ENCODE measurements at regions not wholly inside any gene's neighbourhood (a gene's known extent, or its start where the extent isn't known, plus 50 kb on each side); places are given as distances from the start of the nearest gene placed in this dataset.
A peak's percentile ranks its signal among the peaks of the same experiment; 100 is the strongest.

DNA sequence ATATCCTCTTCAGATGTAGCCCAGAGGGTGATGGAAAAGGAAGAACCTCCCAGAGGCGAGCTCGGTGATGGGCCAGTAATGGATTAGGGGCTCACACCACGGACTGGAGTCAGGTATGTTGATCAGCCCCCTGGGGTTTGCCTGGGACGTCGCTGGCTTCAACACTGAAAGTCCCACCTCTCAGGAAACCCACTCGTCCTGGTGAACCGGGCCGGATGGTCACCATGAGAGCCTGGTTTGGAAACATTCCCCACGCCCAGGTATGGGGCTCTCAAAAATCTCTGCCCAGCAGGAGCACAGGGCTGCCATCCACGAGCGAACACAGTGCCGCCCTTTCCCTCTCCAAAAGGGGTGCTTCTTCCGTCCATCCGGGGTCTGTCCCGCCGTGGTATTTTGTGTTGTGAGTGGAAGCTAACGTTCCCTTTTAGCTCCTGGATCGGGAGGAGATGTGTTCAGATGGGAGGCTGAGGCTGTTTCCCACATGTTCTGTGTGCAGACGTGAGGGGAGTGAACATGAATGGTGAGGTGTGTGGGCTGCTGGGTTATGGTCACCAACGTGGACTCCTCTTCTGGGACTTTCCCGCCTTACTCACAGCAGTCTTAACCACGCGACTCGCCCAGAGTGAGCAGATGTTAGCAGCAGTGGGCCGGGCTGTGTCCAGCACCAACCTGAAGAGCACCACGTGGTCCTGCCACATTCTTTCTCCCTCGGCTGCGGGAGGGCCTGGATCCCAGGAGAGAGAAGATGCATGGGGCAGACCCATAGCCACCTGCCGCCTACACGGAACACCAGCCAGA lies 139.2 kb downstream of the KIF26A start:
- Histone ChIP-seq H3K27ac (ENCODE audit: low read length) (no peak overlapping the region), H3K36me3 (ENCODE audit: control insufficient read depth, insufficient read depth, low read length) (no peaks in the 10 kb centered on the region), H3K4me3 (ENCODE audit: low read length) (no peak overlapping the region), H3K9me3 (ENCODE audit: control insufficient read depth, insufficient read depth, low read length) (no peaks in the 10 kb centered on the region), H3K4me1 (ENCODE audit: control insufficient read depth, insufficient read depth, low read length) (no peaks in the 10 kb centered on the region), H3K27me3 (ENCODE audit: control insufficient read depth, insufficient read depth, low read length) (no peaks in the 10 kb centered on the region)
- peaks cover 12 to 31% of the 10 kb centered on the region in 2 donors for H3K27me3 Mint-ChIP-seq (ENCODE audit: low read depth in 2 of 2)
- DNase-seq (peak in 1 of 2 donors; percentile 11), ATAC-seq (no peak)
- H3K9me3 Mint-ChIP-seq = no peaks in the 10 kb centered on the region
- intact Hi-C loops (cut with micrococcal nuclease) = no loop called here
- H3K4me3 Mint-ChIP-seq = no peak overlapping the region
- H3K4me1 Mint-ChIP-seq = no peaks in the 10 kb centered on the region
- no peaks in the 10 kb centered on the region for H3K36me3 Mint-ChIP-seq
- TF ChIP-seq, protein P1, sequence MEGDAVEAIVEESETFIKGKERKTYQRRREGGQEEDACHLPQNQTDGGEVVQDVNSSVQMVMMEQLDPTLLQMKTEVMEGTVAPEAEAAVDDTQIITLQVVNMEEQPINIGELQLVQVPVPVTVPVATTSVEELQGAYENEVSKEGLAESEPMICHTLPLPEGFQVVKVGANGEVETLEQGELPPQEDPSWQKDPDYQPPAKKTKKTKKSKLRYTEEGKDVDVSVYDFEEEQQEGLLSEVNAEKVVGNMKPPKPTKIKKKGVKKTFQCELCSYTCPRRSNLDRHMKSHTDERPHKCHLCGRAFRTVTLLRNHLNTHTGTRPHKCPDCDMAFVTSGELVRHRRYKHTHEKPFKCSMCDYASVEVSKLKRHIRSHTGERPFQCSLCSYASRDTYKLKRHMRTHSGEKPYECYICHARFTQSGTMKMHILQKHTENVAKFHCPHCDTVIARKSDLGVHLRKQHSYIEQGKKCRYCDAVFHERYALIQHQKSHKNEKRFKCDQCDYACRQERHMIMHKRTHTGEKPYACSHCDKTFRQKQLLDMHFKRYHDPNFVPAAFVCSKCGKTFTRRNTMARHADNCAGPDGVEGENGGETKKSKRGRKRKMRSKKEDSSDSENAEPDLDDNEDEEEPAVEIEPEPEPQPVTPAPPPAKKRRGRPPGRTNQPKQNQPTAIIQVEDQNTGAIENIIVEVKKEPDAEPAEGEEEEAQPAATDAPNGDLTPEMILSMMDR (IDR thresholded peaks at IDR 0.05) = no peak
- 82% methylated on average over 30 of the region's 30 CpGs for WGBS (ENCODE audit: insufficient coverage)
- H3K27ac Mint-ChIP-seq = no peak overlapping the region

DNA sequence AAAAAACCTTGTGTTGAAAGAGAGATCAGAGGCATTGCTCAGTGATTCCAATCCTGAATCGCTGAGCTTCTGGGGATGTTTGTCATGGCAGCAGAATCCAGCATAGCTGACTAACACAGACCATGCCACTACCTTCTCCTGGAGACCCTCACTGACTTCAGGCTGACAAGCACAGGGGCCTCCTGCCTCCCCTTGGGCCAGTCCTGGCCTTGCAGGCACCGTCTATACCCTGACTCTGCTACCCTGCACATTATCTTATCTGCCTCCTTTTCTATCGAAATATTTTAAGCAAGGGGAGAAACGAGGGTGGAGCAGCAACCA lies 139.8 kb downstream of the KIF26A start:
- H3K27ac ChIP-seq (ENCODE audit: low read length) = no peak overlapping the region
- Mint-ChIP-seq H3K36me3 (no peaks in the 10 kb centered on the region), H3K9me3 (no peaks in the 10 kb centered on the region), H3K4me3 (no peak overlapping the region), H3K27me3 (ENCODE audit: low read depth in 2 of 2) (peaks cover 12 to 31% of the 10 kb centered on the region in 2 donors), H3K27ac (no peak overlapping the region), H3K4me1 (no peaks in the 10 kb centered on the region)
- ATAC-seq (no peak), DNase-seq (no peak)
- no peaks in the 10 kb centered on the region for H3K27me3 ChIP-seq (ENCODE audit: control insufficient read depth, insufficient read depth, low read length)
- intact Hi-C loops (cut with micrococcal nuclease) = no loop called here
- H3K36me3 ChIP-seq (ENCODE audit: control insufficient read depth, insufficient read depth, low read length) = no peaks in the 10 kb centered on the region
- no peak overlapping the region for H3K4me3 ChIP-seq (ENCODE audit: low read length)
- no peaks in the 10 kb centered on the region for H3K9me3 ChIP-seq (ENCODE audit: control insufficient read depth, insufficient read depth, low read length)
- H3K4me1 ChIP-seq (ENCODE audit: control insufficient read depth, insufficient read depth, low read length) = no peaks in the 10 kb centered on the region
- TF ChIP-seq, protein P1 (IDR thresholded peaks at IDR 0.05) = no peak
- 77% methylated on average over 4 of the region's 4 CpGs for WGBS (ENCODE audit: insufficient coverage)

DNA sequence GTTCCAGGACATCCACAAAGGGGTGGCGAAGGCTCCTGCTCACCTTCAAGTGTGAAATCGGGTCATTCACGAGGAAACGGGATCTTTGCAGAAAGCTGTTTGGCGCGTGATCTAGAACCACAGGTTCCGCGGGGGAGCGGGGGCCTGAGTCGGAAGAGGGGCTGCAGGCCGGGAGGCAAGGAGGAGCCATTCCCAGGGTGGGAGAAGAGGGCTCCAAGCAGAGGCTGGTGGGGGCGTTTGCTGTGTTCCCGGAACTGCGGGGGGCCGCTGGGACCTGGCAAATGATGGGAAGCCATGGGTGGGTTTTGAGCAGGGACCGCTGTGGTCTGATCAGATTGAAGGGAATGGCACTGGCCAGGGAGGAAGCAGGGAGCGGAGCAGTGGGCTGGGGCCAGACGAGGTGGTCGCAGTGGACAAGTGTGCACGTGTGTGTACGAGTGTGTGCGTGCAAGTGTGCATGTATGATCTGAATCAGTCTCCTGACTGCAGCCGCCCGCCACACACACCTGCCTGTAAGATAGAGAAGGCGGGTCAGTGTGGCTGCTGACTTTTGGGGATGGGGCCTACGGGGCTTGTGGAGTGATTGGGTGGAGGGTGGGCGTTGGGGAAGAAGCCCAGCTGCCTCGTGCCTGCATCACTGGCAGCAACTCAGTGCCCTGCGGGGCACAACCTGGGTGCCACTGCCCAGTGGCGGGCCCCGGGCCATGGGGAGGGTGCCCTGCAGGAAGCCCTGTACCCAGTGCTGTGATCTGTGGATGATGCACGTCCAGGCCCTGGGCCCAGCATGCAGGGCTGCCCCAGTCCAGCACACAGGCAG lies 141.9 kb downstream of the KIF26A start:
- peak in 1 of 2 donors; percentile 13 for DNase-seq
- H3K9me3 Mint-ChIP-seq = no peaks in the 10 kb centered on the region

More for the DNA sequence above, 141.9 kb downstream of the KIF26A start:
- no peak overlapping the region for H3K27ac ChIP-seq (ENCODE audit: low read length)
- peaks cover 12 to 19% of the 10 kb centered on the region in 2 donors for H3K27me3 Mint-ChIP-seq (ENCODE audit: low read depth in 2 of 2)
- 89% methylated on average over 32 of the region's 32 CpGs for WGBS (ENCODE audit: insufficient coverage)
- no peaks in the 10 kb centered on the region for H3K4me1 ChIP-seq (ENCODE audit: control insufficient read depth, insufficient read depth, low read length)
- H3K4me3 Mint-ChIP-seq = no peak overlapping the region
- H3K9me3 ChIP-seq (ENCODE audit: control insufficient read depth, insufficient read depth, low read length) = no peaks in the 10 kb centered on the region
- no peak overlapping the region for H3K27ac Mint-ChIP-seq
- H3K27me3 ChIP-seq (ENCODE audit: control insufficient read depth, insufficient read depth, low read length) = no peaks in the 10 kb centered on the region
- H3K4me1 Mint-ChIP-seq = no peaks in the 10 kb centered on the region
- H3K36me3 ChIP-seq (ENCODE audit: control insufficient read depth, insufficient read depth, low read length) = no peaks in the 10 kb centered on the region
- intact Hi-C loops (cut with micrococcal nuclease) = no loop called here
- TF ChIP-seq, protein P1 (IDR thresholded peaks at IDR 0.05) = no peak
- no peak for ATAC-seq
- no peak overlapping the region for H3K4me3 ChIP-seq (ENCODE audit: low read length)
- H3K36me3 Mint-ChIP-seq = no peaks in the 10 kb centered on the region
